ENCODE measurements at regions not wholly inside any gene's neighbourhood (a gene's known extent, or its start where the extent isn't known, plus 50 kb on each side); places are given as distances from the start of the nearest gene placed in this dataset.

- no peak for DNase-seq (ENCODE audit: low read depth)
- no peak overlapping the region for H3K4me3 ChIP-seq (ENCODE audit: low read depth, low read length)
- TF ChIP-seq, protein P1, sequence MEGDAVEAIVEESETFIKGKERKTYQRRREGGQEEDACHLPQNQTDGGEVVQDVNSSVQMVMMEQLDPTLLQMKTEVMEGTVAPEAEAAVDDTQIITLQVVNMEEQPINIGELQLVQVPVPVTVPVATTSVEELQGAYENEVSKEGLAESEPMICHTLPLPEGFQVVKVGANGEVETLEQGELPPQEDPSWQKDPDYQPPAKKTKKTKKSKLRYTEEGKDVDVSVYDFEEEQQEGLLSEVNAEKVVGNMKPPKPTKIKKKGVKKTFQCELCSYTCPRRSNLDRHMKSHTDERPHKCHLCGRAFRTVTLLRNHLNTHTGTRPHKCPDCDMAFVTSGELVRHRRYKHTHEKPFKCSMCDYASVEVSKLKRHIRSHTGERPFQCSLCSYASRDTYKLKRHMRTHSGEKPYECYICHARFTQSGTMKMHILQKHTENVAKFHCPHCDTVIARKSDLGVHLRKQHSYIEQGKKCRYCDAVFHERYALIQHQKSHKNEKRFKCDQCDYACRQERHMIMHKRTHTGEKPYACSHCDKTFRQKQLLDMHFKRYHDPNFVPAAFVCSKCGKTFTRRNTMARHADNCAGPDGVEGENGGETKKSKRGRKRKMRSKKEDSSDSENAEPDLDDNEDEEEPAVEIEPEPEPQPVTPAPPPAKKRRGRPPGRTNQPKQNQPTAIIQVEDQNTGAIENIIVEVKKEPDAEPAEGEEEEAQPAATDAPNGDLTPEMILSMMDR (IDR thresholded peaks at IDR 0.05; ENCODE audit: insufficient read depth, low read depth, low read length): no peak
Measured at GRCh38 chr2:120404941-120405758, 59.2 kb downstream of the INHBB start.

DNA sequence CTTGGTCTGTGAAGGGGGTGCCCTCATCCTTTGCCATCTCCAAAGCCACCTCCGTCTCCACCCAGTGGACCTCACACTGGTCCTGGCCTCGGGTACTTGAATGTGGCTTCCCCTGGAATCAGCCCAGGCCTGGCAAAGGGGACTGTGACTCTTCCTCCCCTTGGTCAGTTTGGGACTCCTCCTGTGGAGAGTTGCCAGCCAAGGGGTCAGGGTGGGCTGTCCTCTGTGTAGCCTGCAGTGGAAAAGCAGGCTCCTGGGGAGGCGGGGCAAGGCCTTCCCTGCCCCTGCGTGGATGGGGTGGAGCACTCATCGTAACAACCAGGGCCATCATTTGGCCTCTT lies 59.8 kb downstream of the INHBB start:
- DNase-seq (ENCODE audit: low read depth): no peak
- TF ChIP-seq, protein P1 (IDR thresholded peaks at IDR 0.05; ENCODE audit: insufficient read depth, low read depth, low read length): no peak
- no peak overlapping the region for H3K4me3 ChIP-seq (ENCODE audit: low read depth, low read length)

- TF ChIP-seq, protein P1 (IDR thresholded peaks at IDR 0.05; ENCODE audit: insufficient read depth, low read depth, low read length): no peak
- no peak overlapping the region for H3K4me3 ChIP-seq (ENCODE audit: low read depth, low read length)
- DNase-seq (ENCODE audit: low read depth): no peak
Measured at GRCh38 chr2:120406566-120406965, 60.6 kb downstream of the INHBB start.

GRCh38 chr2:120410487-120410886 lies 64.6 kb downstream of the INHBB start:
- no peak for DNase-seq (ENCODE audit: low read depth)
- H3K4me3 ChIP-seq (ENCODE audit: low read depth, low read length): no peak overlapping the region
- TF ChIP-seq, protein P1 (IDR thresholded peaks at IDR 0.05; ENCODE audit: insufficient read depth, low read depth, low read length): no peak

- TF ChIP-seq, protein P1 (IDR thresholded peaks at IDR 0.05; ENCODE audit: insufficient read depth, low read depth, low read length): no peak
- DNase-seq (ENCODE audit: low read depth): no peak
- H3K4me3 ChIP-seq (ENCODE audit: low read depth, low read length): no peak overlapping the region
Measured at GRCh38 chr2:120415060-120415459, 69.1 kb downstream of the INHBB start.

GRCh38 chr2:120415728-120416509 lies 70.0 kb downstream of the INHBB start:
- no peak for DNase-seq (ENCODE audit: low read depth)
- TF ChIP-seq, protein P1 (IDR thresholded peaks at IDR 0.05; ENCODE audit: insufficient read depth, low read depth, low read length): no peak

More at GRCh38 chr2:120415728-120416509, 70.0 kb downstream of the INHBB start:
- no peak overlapping the region for H3K4me3 ChIP-seq (ENCODE audit: low read depth, low read length)
